Lower lobe of right lung (tissue), 2 donors: ENCODE measurements at regions not wholly inside any gene's neighbourhood (a gene's known extent, or its start where the extent isn't known, plus 50 kb on each side); places are given as distances from the start of the nearest gene placed in this dataset.

ENCODE experiments used
- ATAC-seq, 2 donors: fragments of 200-7000 bp; cut with Tn5 transposase; one replicate each; pipeline ENCODE4 v1.9.1; 2020 to 2022; ENCODE audit warnings: mild to moderate bottlenecking in 2 of 2, moderate library complexity in 2 of 2
- DNase-seq: peaks from one replicate; pipeline ENCODE4 v3.0.0-alpha.2; 2020
- H3K27ac ChIP-seq: fragments of 200-600 bp; one replicate; pipeline ENCODE4 v1.8.0; 2022
- H3K27me3 ChIP-seq: fragments of 200-600 bp; one replicate; pipeline ENCODE4 v1.8.0; 2022; ENCODE audit warnings: low read depth
- H3K36me3 ChIP-seq: fragments of 200-600 bp; one replicate; pipeline ENCODE4 v1.8.0; 2022; ENCODE audit warnings: mild to moderate bottlenecking
- H3K4me1 ChIP-seq: fragments of 200-600 bp; one replicate; pipeline ENCODE4 v1.8.0; 2022
- H3K4me3 ChIP-seq: fragments of 200-600 bp; one replicate; pipeline ENCODE4 v1.8.0; 2022; ENCODE audit warnings: mild to moderate bottlenecking
- H3K9me3 ChIP-seq: fragments of 200-600 bp; one replicate; pipeline ENCODE4 v1.8.0; 2022
- CTCF ChIP-seq: fragments of 200-600 bp; IDR thresholded peaks from one replicate; pipeline ENCODE4 v1.8.0; 2022; ENCODE audit warnings: antibody characterized with exemption, mild to moderate bottlenecking
- intact Hi-C: fragments of 100-400 bp; cut with DNase I; formaldehyde crosslinking; loops from one replicate; pipeline ENCODE4 v1.11.0; 2022
- donor health status: DM: no; HTN: yes; CAD: no; lungs with severe emphysema.

- intact Hi-C loops: no loop called here
- DNase-seq (no peak), ATAC-seq (no peak)
- Histone ChIP-seq H3K27ac (no peak overlapping the region), H3K9me3 (no peaks in the 10 kb centered on the region), H3K36me3 (no peaks in the 10 kb centered on the region), H3K27me3 (no peaks in the 10 kb centered on the region), H3K4me1 (no peaks in the 10 kb centered on the region), H3K4me3 (no peak overlapping the region)
- TF ChIP-seq CTCF: no peak
Measured at GRCh38 chr6:14702678-14703077, 543.2 kb upstream of the JARID2 start.

GRCh38 chr6:14703586-14703985 lies 542.3 kb upstream of the JARID2 start:
- ATAC-seq (no peak), DNase-seq (no peak)
- no peaks in the 10 kb centered on the region for H3K27me3 ChIP-seq
- no peak overlapping the region for H3K4me3 ChIP-seq
- TF ChIP-seq CTCF: no peak
- no peaks in the 10 kb centered on the region for H3K36me3 ChIP-seq
- no peak overlapping the region for H3K27ac ChIP-seq
- intact Hi-C loops: no loop called here
- H3K9me3 ChIP-seq: no peaks in the 10 kb centered on the region
- no peaks in the 10 kb centered on the region for H3K4me1 ChIP-seq

GRCh38 chr6:14704383-14705271 lies 541.2 kb upstream of the JARID2 start:
- Histone ChIP-seq H3K27ac (no peak overlapping the region), H3K9me3 (no peaks in the 10 kb centered on the region), H3K27me3 (no peaks in the 10 kb centered on the region), H3K36me3 (no peaks in the 10 kb centered on the region), H3K4me1 (no peaks in the 10 kb centered on the region), H3K4me3 (no peak overlapping the region)
- no peak for TF ChIP-seq CTCF
- DNase-seq (no peak), ATAC-seq (no peak)
- intact Hi-C loops: no loop called here

GRCh38 chr6:14705841-14706377 lies 540.0 kb upstream of the JARID2 start:
- Histone ChIP-seq H3K4me3 (no peak overlapping the region), H3K36me3 (no peaks in the 10 kb centered on the region), H3K4me1 (no peaks in the 10 kb centered on the region), H3K9me3 (no peaks in the 10 kb centered on the region), H3K27me3 (no peaks in the 10 kb centered on the region), H3K27ac (no peak overlapping the region)
- ATAC-seq (no peak), DNase-seq (no peak)
- no peak for TF ChIP-seq CTCF
- intact Hi-C loops: no loop called here

GRCh38 chr6:14706378-14706929 lies 539.4 kb upstream of the JARID2 start:
- DNase-seq (peak; percentile 48), ATAC-seq (peak; percentile 39 to 63)
- Histone ChIP-seq H3K4me1 (no peaks in the 10 kb centered on the region), H3K27ac (no peak overlapping the region), H3K36me3 (no peaks in the 10 kb centered on the region), H3K4me3 (no peak overlapping the region), H3K9me3 (no peaks in the 10 kb centered on the region), H3K27me3 (no peaks in the 10 kb centered on the region)
- intact Hi-C loops: no loop called here
- no peak for TF ChIP-seq CTCF
